GM03348 (cell line): ENCODE measurements at regions not wholly inside any gene's neighbourhood (a gene's known extent, or its start where the extent isn't known, plus 50 kb on each side); places are given as distances from the start of the nearest gene placed in this dataset.

Experiments used
- DNase-seq: peaks from one replicate; pipeline ENCODE4 v3.0.0; 2012; ENCODE audit warnings: low spot score

DNA sequence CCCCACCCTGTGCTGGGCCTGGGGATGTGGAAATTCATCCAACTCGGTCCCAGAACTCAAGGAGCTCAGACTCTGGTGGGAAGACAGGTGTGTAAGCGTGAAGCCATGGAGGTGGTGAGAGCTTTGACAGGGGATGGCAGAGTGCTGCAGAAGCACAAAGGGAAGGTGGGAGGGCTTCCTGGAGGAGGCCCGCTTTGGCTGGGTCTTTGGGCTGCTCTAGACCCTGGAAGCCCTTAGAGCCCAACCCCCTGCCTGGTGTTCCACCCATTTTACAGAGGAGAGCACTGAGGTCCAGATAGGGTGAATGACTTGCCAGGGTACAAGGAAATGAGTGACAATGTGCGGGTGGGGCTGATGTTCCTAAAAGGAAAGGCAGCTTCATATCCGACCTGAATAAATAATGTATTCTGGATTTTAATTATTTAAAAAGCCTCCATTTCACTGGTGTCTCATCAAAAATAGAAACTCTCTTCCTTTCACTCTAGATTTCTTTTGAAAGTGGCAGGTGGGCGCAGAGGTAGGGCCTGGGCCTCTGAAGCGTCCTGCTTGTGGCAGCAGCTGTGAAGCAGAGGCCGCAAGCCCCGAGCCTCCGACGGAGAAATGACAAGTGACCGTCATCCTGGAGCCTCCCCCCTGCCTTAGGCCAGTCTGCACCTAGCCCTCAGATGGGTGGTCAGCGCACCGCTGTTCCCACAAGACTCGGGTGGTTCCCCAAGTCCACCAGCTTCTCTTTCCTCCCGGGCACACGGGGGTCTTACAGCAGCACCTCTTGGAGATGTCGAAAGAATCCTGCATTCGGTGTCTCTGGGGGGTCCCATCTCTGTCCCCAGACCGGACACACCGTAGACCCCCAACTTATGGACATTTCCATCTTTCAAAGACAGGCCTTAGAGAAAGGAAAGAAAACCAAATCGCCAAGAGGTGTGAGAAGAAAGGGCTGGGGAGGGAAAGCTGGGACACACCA, 71.0 kb upstream of the TAF1B start:
- DNase-seq, result no peak

DNA sequence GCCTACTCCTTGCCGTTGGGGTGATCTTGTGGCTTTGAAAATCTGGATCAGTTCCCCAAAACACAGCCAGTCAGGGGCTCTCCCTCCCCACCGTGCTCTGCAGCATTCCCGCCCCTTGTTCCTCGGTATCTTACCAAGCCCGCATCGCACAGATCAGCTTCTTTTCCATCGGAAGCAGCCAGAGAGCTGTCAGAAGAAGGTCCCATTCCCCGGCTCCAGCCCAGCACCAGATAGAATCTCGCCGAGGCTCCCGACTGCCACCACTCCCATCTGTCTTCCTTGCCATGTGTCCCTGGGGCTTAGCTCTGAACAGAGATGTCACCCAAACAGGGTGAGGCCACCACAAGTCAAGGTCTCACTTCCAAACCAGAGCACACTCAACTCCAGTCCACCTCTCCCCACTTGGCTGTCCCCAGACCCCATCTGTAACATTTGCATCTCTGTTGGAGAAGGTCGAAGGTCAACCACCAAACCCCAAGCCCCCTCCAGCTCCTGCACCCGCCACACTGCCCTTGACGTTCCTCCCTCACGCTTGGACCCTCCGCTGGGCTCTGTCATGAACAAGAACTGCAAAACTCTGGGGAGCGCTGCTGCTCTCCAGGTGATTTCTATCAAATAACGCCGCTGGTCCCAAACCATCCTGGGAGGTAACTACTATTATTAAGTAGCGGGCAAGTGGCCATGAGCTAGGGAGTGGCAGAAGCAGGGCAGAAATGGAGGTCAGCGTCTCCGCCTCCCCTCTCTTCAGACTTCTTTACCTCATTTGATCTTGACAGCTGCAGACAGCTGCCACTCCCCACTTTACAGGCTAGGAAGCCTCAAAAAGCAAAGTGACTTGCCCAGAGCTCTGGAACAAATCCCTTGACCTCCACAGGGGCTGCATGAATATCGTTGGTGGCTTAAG, 70.0 kb upstream of the TAF1B start:
- DNase-seq, result no peak

GRCh38 chr2:9773903-9774239, 69.4 kb upstream of the TAF1B start:
- DNase-seq, result no peak

DNA sequence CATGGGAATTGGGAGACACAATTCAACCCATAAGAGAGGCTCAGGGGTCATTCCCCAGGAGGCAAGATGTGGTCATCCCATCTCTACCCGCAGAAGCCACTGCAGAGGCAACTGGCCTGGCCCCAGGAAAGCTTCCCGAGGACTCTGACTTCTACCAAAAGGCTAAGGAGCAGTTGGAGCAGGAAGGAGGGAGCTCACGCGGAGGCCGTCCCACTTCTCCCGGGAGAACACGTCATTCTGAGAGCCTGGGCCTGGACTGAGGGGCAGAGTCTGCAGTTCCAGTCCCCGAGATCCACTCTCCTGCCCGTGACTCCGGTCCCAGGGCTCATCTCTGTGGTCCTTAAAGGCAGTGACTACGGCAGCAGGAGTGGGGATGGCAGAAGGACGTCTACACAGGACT, 69.0 kb upstream of the TAF1B start:
- DNase-seq, result no peak

DNA sequence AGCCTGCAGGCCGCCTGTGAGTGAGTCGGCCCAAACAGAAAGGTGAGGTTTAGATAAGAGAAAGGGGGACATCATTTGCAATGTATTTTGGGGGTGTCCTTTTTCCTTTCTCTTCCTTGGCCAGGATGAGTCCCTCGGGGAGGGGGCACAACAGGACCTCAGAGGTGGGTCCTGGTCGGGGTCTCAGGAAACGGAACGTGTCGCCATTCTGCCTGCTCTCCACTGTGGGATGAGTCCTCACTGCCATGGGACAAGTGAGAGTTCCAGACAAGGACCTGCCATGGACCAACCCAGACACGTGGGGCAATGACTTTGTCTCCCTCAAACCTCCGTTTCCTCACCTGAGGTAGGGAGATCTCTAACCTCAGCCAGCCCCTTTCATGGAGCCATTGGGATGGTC, 67.9 kb upstream of the TAF1B start:
- no peak for DNase-seq

GRCh38 chr2:9775999-9776712, 67.1 kb upstream of the TAF1B start:
- no peak for DNase-seq

- no peak for DNase-seq
Measured at GRCh38 chr2:9777081-9777480, 66.2 kb upstream of the TAF1B start.

DNA sequence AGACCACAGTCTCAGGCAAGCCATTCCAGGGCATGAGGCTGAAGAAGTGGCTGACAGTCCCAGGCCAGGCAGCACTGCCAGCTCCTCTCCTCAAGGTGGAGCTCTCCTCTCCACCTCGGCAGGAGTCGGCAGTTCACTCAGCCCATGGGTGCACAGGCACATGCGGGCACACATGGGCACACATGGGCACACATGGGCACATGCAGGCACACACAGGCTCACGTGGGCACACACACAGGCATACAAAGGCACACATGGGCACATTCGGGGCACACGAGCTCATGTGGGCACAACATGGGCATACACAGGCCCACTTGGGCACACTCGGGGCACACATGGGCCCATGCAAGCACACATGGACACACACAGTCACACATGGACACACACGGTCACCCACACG, 65.3 kb upstream of the TAF1B start:
- peak; percentile 43 for DNase-seq

GRCh38 chr2:9778471-9779316, 64.6 kb upstream of the TAF1B start:
- DNase-seq, result peak; percentile 48

DNA sequence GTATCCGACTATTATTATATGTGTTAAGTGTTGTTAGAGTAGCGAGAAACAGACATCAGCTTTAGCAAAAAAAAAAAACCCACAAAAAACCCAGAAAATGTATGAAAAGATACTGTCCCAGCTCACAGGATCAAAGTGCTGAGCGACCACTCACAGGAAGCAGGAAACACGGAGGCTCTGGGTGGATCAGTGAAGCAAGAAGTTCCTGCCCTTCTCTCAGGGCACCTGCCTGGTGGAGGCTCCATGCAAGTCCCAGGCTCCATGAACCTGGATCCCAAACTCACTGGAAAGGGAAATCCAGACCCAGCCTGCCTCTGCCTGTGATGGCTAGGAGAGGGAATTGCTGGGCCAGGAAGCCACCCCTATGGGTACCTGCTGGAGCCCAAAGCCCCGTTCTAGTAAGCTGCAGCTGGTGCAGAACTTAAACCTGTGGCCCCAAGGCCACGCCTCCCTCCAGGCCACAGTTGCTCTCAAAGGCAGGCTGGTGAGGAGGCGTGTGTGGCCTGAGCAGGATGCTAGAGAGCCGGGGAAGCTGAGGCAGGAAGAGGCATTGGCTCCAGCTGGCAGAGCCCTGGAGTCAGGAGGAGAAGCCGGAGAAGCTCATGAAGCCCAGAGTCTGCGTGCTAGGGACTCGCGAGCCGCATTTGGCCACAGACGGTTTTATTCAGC, 63.5 kb upstream of the TAF1B start:
- no peak for DNase-seq

GRCh38 chr2:9780368-9781130, 62.7 kb upstream of the TAF1B start:
- DNase-seq, result no peak

- DNase-seq, result no peak
Measured at GRCh38 chr2:9781252-9781651, 62.0 kb upstream of the TAF1B start.

DNA sequence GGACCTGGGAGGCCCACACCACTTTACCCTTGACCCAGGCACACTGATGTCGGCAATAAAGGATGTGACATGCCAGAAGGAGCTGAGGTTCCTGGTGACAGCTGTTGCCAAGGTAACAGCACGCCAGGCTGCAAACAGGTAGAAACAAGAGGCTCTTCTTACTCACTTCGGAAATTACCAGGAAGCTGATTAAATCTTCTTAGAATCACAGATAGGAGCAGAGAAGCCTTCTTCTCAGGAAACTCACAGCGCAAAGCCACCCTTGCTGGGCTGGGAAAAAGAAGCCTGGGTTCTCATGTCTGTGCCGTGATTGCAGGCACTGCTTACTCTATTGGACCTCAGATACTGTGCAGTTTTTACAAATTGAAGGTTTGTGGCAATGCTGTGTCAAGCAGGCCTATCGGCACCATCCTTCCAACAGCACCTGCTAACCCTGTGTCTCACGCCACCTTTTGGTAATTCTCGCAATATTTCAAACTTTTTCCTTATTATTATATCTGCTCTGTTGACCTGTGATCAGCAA, 61.0 kb upstream of the TAF1B start:
- DNase-seq, result no peak

DNA sequence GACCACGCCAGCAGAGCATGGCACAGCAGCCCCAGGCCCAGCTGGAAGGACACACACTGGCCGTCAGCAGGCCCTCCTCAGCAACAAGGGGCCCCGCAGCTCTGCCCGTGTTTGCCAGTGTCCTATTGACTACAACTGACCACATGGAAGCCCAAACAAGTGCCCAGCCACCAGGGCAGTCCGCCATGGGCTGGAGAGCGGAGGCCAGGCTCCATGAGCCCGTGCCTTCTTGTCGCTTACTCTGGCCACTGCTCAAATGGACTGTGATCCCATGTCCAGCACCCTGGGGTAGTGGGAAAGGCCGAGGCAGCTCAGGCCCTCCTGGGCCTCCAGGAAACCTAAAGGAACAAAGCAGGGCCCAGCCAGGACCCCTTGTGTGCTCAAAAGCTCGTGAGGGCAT, 53.9 kb upstream of the TAF1B start:
- DNase-seq, result no peak

DNA sequence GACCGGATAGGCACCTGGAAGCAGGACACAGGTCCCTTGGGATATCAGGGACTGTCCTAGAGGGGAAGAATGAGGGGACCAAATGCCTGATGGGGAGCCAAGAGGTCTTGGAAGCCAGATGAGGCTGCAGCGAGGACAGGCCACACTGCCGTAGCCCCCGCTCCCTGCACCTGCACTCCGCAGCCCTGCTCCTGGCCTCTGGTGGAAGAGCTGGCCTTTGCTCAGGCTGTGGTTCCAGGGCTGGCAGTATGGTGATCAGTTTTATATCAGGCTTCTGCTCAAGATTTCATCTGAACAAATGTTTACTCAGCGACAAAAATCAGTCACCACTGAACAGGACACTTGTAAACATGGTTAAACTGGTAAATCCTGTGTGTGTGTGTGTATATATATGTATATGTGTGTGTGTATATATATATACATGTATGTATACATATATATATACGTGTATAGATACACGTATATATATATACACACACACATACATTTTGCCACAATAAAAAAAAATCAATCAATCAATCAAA, 52.5 kb upstream of the TAF1B start:
- DNase-seq, result no peak

DNA sequence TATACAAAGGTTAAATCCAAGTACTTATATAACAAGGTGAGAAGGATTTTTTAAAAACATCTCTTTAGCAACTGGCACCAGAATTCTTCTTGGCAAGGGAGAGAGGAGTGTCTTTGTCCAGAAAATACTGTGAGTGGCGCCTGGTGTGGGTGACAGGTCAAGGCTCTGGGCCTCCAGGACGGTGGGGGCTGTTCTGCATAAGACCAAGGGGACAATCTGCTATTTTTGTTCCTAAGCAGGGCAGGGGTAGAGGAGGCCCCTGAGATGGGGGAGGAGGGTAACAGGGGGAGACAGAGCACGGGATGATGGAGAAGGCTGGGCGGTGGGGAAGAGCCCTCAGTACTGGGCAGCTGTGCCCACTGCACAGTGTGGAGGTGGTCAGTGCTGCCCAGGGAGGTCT, 51.6 kb upstream of the TAF1B start:
- no peak for DNase-seq

GRCh38 chr2:9793156-9793917, 49.9 kb upstream of the TAF1B start:
- DNase-seq, result no peak
